ENCODE measurements at regions not wholly inside any gene's neighbourhood (a gene's known extent, or its start where the extent isn't known, plus 50 kb on each side); places are given as distances from the start of the nearest gene placed in this dataset.

- in situ Hi-C loops (cut with MboI; ENCODE audit: low pct_unique_long_range_greater_than_20kb, low sequenced_read_pairs, unreplicated experiment), result no loop called here
- TF ChIP-seq CTCF (IDR thresholded peaks at IDR 0.05; ENCODE audit: extremely low read depth, insufficient read depth, missing control alignments), result no peak
- DNase-seq (ENCODE audit: low spot score), result no peak
Measured at GRCh38 chr12:46506198-46506597, 133.6 kb upstream of the SLC38A2 start.

DNA sequence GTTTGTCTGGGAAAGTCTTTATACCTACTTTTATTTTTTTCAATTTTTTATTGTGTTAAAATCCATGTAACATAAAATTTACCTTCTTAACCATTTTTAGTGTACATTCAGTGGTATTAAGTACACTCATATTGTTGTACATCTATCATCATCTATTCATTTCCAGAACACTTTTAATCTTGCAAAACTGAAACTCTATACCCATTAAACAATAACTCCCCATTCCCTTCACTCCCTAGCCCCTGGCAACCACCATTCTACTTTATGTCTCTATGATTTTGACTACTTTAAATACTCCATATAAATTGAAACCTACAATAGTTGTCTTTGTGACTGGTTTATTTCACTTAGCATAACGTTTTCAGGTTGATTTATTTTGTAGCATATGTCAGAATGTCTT is 131.9 kb upstream of the SLC38A2 start:
- no peak for TF ChIP-seq CTCF (IDR thresholded peaks at IDR 0.05; ENCODE audit: extremely low read depth, insufficient read depth, missing control alignments)
- in situ Hi-C loops (cut with MboI; ENCODE audit: low pct_unique_long_range_greater_than_20kb, low sequenced_read_pairs, unreplicated experiment), result no loop called here
- DNase-seq (ENCODE audit: low spot score), result no peak

DNA sequence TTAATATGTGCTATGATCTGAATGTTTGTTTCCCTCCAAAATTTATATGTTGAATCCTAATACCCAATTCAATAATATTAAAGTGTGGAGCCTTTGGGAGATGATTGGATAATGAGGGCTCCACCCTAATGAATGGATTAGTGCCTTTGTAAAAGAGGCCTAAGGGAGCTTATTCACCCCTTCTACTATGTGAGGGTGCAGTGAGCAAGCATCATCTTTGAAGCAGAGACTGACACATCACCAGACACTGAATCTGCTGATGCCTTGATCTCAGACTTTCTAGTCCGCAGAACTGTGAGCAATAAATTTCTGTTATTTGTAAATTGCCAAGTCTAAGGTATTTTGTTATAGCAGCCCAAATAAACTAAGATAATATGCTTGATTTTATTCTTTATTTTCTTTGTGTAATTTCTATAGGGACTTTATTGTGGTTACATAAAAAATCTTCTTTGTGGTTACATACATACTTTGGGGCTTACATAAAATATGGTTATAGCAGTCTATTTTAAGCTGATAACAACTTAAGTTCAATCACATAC is 131.1 kb upstream of the SLC38A2 start:
- in situ Hi-C loops (cut with MboI; ENCODE audit: low pct_unique_long_range_greater_than_20kb, low sequenced_read_pairs, unreplicated experiment), result no loop called here
- TF ChIP-seq CTCF (IDR thresholded peaks at IDR 0.05; ENCODE audit: extremely low read depth, insufficient read depth, missing control alignments), result no peak
- no peak for DNase-seq (ENCODE audit: low spot score)

DNA sequence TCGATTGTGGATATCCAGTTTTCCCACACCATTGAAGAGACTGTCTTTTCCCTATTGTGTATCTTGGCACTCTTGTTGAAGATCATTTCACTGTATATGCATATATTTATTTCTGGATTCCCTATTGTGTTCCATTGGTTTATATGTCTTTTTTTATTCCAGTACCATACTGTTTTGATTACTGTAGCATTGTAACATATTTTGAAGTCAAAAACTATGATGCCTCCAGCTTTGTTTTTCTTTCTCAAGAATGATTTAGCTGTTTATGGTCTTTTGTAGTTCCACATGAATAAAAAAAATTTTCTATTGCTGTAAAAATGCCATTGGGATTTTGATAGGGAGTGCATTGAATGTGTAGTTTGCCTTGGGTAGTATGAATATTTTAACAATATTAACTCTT is 128.1 kb upstream of the SLC38A2 start:
- in situ Hi-C loops (cut with MboI; ENCODE audit: low pct_unique_long_range_greater_than_20kb, low sequenced_read_pairs, unreplicated experiment), result no loop called here
- no peak for DNase-seq (ENCODE audit: low spot score)
- TF ChIP-seq CTCF (IDR thresholded peaks at IDR 0.05; ENCODE audit: extremely low read depth, insufficient read depth, missing control alignments), result no peak

DNA sequence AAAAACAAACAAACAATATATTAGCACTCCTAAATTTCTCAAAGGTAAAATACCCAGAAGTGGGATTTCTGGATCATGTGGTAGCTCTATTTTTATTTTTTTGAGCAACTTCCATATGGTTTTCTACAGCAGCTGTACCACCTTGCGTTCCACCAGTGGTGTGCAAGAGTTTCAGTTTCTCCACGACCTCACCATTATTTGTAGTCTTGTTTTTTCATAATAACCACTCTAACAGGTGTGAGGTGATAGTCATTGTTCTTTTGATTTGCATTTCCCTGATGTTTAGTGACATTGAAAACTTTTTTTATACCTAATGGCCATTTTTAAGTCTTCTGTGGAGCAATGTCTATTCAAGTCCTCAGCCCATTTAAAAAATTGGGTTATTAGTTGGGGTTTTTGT is 127.3 kb upstream of the SLC38A2 start:
- in situ Hi-C loops (cut with MboI; ENCODE audit: low pct_unique_long_range_greater_than_20kb, low sequenced_read_pairs, unreplicated experiment), result no loop called here
- TF ChIP-seq CTCF (IDR thresholded peaks at IDR 0.05; ENCODE audit: extremely low read depth, insufficient read depth, missing control alignments), result no peak
- no peak for DNase-seq (ENCODE audit: low spot score)

GRCh38 chr12:46499226-46499625 is 126.7 kb upstream of the SLC38A2 start:
- TF ChIP-seq CTCF (IDR thresholded peaks at IDR 0.05; ENCODE audit: extremely low read depth, insufficient read depth, missing control alignments), result no peak
- in situ Hi-C loops (cut with MboI; ENCODE audit: low pct_unique_long_range_greater_than_20kb, low sequenced_read_pairs, unreplicated experiment), result no loop called here
- no peak for DNase-seq (ENCODE audit: low spot score)

DNA sequence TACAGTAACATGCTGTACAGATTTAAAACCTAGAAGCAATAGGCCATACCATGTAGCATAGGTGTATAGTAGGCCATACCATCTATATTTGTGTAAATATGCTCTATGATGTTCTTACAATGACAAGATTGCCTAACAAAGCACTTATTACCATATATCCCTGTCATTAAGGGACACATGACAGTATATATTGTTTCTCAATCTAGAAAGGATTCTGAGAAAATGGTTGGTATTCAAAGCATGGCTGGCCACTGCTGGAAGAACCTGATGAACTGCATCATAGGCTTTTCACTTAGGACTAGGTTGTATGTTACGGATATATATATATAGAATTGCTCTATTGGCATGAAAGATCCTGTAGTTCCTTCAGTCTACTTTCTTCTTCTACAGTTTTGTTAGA is 125.2 kb upstream of the SLC38A2 start:
- in situ Hi-C loops (cut with MboI; ENCODE audit: low pct_unique_long_range_greater_than_20kb, low sequenced_read_pairs, unreplicated experiment), result no loop called here
- no peak for DNase-seq (ENCODE audit: low spot score)
- no peak for TF ChIP-seq CTCF (IDR thresholded peaks at IDR 0.05; ENCODE audit: extremely low read depth, insufficient read depth, missing control alignments)

Measured in GM13977 (cell line).